Hematopoietic multipotent progenitor cell treated with erythropoietin and hydrocortisone succinate and interleukin-3 and kit ligand, for 17 days (in vitro differentiated cells): ENCODE measurements at regions not wholly inside any gene's neighbourhood (a gene's known extent, or its start where the extent isn't known, plus 50 kb on each side); places are given as distances from the start of the nearest gene placed in this dataset.
"Not testable (repeated sequence)": the region's sequence is repeated elsewhere in the genome, so short reads cannot be mapped to it uniquely, and the experiment has no call there.

ENCODE experiments used
- DNase-seq: peaks from one replicate; pipeline ENCODE4 v3.0.0-alpha.2; 2015; ENCODE audit warnings: low spot score

- DNase-seq = no peak
Observed at GRCh38 chr3:194189243-194189791, 53.4 kb downstream of the HES1 start.

DNA sequence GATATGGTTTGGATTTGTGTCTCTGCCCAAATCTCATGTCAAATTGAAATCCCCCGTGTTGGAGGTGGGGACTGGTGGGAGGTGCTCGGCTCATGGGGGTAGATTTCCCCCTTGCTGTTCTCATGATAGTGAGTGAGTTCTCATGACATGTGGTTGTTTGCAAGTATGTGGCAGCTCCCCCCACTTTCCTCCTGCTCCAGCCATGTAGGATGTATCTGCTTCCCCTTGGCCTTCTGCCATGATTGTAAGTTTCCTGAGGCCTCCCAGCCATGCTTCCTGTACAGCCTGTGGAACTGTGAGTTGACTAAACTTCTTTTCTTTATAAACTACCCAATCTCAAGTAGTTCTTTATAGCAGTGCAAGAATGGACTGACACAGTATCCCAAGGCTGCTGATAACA lies 55.9 kb downstream of the HES1 start:
- DNase-seq = not testable (repeated sequence)

- no peak for DNase-seq
Observed at GRCh38 chr3:194194051-194194756, 58.3 kb downstream of the HES1 start.

- DNase-seq = no peak
Observed at GRCh38 chr3:194194757-194195085, 58.8 kb downstream of the HES1 start.

DNA sequence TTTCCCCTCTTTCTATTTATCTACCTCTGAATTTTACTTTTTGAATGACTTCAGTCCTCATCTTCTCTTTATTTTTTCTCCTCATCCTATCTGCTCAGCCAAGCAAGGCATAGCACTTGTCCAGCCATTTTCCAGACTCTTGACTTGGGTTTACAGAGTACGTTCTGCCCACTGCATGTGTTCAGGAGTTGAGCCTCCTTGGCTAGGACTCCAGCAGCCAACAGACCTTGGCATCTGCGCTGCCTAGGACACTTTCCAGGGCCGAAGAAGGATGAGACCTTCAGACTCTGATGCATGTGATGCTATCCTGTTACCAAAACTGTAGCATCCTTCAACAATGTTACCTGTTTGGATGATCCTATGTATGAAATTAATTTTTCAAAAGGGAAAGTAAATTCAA lies 59.7 kb downstream of the HES1 start:
- no peak for DNase-seq

- no peak for DNase-seq
Observed at GRCh38 chr3:194196876-194197275, 60.9 kb downstream of the HES1 start.

GRCh38 chr3:194197396-194197960 lies 61.5 kb downstream of the HES1 start:
- DNase-seq = no peak

DNA sequence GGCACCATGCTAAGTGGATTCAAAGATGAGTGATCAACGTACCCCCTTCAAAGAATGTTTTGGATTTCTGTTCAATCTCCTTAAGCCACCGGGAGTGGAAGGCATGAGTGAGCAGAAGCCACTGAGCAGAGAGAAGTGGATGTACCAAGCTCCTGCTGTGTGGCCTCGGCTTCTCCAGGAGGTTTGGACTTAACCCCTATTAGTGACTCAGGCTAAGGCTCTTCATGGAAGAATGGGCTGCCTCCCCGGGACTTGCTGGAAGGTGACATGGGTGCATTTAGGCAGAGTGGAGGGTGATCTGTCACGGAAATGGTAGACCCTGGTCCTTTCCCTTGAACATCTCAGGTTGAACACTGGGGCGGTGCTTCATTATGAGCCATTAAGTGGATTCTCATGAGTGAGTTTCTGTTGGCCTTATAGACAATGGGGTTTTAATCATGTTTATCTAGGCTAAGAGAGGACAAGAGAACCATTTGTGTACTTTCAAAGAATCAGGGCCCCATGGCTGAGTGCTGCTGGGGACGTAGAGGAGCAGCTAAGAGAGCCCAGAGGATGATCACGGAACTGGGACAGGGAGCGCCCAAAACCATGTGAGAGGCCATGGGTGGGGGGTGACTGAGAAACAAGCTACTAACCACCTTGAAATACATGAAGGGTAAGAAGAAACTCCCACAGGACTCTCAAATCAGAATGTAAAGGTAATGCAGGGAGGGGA lies 62.2 kb downstream of the HES1 start:
- no peak for DNase-seq

- no peak for DNase-seq
Observed at GRCh38 chr3:194198938-194199337, 63.0 kb downstream of the HES1 start.

- DNase-seq = no peak
Observed at GRCh38 chr3:194200422-194201081, 64.6 kb downstream of the HES1 start.

- no peak for DNase-seq
Observed at GRCh38 chr3:194201953-194202666, 66.2 kb downstream of the HES1 start.

DNA sequence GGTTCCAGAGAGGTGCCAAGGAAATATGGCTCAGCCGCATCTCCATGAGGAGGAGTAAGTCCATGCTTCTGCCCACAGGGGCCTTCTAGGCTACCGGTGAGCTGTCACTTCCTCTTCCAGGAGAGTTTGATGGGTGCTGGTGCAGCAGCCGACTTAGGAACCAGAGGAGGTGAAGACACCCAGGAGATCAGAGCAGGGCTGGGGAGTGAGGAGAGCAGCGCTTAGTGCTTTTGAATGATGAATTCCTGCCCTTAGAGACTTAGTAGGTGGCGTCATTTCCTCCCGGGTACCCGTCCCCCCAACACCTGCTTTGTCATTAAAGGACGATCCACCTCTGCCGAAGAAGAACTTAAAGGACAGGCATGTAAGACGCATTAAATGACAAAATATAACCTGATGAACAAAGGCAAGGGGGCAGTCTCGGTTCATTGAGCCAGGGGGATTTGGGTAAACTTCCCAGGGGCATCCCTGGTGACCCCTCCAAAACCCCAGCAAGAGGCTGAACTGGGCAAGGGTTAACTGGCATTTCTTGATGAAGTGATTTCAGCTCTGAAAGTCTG lies 67.6 kb downstream of the HES1 start:
- DNase-seq = no peak

DNA sequence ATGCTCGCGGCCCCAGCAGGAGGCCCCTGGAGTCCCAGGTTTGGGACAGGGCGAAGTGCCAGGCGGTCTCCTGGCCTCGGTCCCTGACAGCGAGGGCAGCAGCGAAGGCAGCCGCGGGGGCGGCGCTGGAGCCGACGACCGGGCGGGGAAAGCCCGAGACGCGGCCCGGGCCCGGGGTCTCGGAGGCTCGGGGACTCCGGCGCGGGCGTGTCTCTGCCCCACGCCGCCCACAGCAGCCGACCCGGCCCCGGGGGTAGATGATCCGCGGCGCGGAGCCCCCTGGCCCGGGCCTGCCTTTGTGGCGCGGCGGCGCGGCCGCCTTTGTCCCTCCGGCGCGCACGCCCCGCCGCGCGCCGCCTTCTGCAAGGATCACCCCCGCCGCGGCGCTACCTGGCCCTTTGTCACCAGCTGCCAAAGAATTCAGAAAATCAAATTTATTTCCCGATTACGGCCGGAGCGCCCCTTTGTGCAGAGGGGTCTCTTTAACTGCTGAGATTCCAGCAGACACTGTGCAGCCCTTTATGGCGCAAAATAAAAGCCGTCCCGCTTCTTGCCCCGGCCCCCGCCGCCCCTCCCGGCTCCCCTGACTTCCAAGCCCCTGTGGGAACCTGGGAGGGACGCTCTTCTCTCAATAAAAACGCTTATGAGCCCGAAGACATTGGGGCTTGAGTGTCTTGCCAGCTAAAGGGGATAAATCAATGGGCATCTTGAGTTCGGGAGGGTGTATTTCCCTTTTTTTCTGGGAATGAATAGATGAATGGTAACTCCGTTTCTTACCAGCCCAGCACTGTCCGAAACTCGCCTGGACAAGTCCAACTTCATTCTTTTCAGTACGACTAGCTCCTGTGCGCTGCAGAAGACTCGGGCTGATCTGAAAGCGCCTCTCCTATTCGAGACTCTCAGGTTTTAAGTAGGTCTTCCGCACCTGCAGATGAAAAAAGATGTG lies 68.4 kb downstream of the HES1 start:
- DNase-seq = no peak

GRCh38 chr3:194205675-194206133 lies 69.8 kb downstream of the HES1 start:
- no peak for DNase-seq

- DNase-seq = no peak
Observed at GRCh38 chr3:194206320-194206719, 70.4 kb downstream of the HES1 start.

GRCh38 chr3:194208709-194209108 lies 72.8 kb downstream of the HES1 start:
- no peak for DNase-seq

- DNase-seq = no peak
Observed at GRCh38 chr3:194212161-194212844, 76.4 kb downstream of the HES1 start.

DNA sequence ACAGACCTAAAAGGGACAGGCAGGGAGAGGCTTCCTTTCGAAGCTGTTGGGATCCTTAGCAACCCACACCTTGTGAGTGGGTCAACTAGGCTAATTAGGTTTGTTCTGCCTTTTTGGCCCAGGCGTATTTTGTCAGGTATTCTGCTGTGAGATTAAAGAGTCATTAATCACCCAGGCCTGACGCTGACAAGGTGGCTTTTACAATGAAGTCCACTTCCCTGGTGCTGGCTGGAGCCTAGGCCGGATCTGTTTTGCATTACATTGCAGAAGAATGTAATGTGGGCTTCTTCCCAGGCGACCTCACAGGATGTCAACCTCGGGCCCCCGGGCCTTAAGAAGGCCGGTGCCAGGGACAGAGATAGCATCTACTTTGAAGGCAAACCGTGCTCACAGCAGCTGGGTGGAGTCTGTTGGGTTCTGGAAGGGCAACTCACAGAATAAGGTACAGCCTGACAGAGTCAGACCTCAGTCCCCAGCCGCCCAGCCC lies 76.9 kb downstream of the HES1 start:
- no peak for DNase-seq

DNA sequence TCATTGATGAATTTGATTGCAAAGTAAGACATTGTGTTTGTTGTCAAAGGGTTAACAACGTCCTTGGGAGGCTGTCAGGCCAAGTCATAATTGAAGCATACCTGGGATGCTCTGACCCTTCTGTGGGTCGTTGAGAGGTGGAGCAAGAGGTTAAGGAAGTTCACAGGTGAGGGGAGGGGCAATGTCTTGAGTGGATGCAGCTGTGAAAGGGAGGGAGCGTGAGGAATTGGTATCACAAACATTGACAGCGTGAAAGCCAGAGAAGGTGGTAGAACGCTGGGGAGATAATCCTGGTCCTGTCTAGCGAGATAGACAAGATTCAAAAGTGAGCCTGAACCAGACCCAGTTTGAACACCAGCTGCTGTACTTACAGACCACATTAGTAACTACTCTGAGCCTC lies 79.4 kb downstream of the HES1 start:
- DNase-seq = no peak
